Epidermal melanocyte (primary cell): ENCODE measurements at regions not wholly inside any gene's neighbourhood (a gene's known extent, or its start where the extent isn't known, plus 50 kb on each side); places are given as distances from the start of the nearest gene placed in this dataset.
A peak's percentile ranks its signal among the peaks of the same experiment; 100 is the strongest.

ENCODE experiments used
- DNase-seq: peaks from one replicate; pipeline ENCODE4 v3.0.0; 2011; ENCODE audit warnings: low spot score; ENCODE audit not compliant: insufficient read length

DNA sequence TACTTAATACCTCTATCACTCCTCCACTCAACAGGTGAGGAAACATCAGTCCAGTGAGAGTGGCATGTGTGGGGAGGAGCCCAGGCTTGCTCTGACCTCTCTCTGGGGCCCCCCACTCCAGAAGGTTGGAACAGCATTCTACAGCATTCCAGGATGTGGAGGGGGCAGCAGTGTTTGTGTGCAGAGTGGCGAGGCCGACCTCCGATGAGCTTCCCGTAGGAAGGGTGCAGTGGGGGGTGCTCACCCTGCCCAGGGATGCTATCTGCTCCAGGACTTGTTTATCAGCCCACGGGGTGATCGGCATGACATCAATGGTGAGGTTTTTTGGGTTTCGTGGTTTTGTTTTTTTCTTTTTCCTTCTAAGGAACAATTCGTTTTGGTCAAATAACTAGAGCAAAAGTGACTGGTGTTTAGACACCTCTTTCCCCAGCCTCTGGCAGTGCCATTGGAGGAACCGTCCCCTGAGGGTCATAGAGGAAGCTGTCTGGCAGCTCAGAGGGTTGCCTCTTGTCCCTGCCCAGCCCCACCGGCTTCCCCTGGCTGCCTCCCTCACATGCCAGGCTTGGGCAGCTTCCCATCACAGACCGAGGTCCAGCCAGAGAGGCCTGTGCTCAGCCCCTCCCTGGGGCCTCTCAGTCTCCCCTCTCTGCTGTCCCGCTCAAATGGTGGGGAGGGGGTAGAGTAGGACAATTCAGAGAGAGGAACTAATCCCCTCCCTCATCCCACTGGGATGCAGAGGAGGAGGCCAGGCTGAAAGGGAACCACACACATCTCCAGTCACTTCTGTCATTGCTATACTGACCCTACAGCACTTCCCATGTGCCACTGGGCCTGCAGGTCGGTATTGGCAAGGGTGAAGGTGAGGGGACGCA lies 96.5 kb downstream of the ZFP36L2 start:
- no peak for DNase-seq

DNA sequence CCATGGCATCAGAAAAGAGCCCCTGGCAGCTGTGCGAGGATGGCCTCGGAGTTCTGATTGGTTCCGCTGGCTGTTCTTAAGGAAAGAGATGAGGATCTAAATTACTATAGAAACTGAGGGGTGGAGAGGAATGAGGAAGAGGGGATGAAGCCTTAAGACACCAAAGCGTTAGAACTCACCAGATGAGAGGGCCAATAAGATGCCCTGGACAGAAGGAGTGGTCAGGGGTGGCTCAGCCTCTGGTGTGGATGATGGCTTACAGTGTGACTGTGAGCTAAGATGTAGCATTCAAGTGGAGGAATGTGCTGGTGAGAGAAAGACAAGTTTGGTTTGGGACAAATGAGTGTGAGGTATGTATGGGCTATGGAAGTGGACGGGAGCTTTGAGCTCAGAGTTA lies 97.8 kb downstream of the ZFP36L2 start:
- DNase-seq = no peak

DNA sequence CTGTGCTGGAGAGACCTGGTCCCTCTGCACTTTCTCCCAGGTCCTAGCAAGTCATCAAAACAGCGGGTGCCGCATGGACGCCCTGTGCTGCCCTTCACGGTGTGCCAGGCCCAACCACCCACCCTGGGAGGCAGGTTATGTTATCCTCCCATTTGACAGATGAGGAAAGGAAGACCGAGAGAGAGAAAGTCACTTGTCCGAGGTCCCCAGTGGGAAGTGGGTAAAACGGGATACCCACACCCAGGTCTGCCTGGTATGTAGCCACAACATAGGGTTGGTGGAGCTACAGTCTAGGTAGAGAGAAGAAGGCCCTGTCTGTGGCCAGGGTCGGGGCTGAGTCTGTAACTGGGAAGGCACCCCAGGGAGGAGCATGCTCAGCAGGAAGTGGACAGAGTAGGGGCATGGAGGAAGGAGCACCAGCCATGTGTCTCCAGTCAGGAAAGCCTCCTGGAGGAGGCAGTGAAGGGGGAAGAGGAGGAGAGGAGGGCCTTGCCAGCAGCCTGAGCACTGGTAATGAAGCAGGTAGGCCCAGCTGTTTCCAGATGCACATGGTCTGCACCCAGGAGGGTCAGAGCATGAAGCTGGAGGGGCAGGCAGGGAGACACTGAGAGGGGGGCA lies 98.4 kb downstream of the ZFP36L2 start:
- DNase-seq = no peak

DNA sequence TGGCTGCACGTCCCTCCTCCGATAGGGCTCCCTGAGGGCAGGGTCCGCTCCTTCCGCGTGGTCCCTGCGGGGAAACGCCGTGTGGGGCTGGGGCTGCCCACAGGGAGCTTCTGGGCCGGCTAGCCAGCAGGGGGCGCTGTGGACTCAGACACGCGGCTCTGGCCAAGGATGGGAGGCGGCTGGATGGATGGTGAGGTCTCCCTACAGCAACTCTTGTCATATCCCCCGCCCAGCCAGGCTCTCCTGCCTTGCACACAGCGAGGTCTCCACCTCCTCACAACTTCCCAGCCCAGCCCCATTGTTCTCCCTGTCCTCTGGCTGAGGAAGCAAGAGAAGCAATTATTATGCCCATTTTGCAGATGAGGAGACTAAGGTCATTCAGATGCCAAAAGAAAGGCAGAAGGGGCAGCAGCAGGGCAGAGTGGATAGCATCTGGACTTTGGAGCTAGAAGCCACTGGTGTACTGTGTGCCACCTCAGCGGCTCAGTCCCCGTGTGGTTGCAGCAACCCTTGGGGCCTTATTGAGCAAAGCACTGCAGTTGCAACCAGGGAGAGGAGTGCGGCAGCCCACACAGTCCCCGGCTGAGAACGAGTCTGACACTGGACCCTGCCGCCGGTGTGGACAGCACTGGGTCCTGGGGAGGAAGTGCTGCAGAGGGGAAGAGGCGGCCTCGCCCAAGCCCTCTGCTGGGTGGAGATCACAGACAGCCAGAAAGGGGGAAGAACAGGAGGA lies 99.0 kb downstream of the ZFP36L2 start:
- no peak for DNase-seq

DNA sequence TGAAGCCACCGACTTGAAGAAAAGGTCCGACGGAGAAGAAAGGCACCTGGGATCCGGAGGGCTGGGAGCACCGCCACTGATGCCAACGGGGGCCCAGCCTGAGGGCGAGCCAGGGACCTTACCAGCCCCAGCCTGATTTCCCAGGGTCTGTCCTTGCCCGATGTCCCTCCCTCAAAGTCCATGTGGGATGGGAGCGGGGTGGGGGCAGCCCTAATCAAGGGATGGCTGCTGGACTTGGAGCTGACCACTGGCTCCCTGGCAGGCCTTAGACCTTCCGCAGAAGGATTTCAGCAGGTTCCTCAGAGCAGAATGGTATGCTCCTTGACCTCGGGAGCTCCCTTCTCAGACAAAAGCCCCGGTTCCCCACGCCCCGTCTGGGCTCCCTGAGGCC lies 99.6 kb downstream of the ZFP36L2 start:
- no peak for DNase-seq

DNA sequence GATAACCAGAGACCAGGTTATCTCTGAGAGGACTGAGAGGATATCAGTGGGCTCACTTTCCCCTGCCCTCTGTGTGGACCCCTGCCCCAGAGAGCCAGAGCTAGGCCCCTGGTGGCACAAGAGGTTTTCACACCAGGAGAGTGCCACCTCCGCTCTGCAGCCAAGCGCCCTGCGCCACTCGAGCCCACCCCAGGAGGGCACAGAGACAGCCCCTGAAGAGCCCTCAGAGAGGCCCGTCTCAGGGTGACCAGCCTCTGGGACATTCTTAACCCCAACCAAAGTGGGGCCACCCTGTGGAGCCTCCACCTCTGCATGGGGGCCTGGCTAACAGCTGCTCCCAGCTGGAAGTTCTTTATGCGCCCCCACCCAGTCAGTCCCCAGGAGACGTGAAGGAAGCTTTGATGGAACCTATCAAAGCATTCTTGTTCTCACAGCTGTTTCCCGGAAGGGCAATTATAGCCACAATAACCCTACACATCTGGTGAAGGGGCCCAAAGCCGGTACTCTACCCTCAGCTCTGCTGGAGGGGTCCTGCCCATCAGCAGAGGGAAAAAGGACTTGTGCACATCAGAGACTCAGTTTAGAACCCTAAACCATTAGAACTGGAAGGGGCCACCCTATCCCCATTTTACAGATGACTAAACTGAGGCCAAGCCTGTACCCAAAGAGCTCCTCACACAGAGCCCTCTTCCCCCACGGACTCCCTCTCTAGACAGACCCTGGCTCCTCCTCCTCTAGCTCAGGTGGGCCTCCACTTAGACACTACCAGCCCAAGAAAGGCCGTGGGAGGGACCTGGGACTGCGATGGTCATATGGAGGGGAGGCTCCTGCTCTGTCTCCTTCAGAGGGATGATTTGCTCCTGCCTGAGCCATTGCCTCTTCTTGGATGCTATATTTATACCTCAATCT lies 101.1 kb downstream of the ZFP36L2 start:
- DNase-seq = no peak

DNA sequence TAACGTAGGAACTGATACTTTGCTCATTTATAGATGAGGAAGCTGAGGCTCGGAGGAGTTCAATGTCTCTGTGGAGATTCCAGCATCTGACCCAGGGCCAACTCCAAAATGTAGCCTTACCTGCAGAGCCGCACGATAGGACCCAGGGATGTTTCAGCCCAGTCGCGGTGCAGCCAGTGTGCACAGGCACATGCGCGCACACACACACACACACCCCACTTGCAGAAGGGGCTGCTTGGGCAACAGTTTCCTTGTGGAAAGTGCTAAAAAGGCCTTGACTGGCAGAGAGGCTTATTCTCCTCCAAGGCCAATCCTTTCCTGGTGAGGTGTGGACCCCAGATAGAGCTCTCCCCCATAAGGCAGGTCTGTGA lies 101.7 kb downstream of the ZFP36L2 start:
- no peak for DNase-seq

DNA sequence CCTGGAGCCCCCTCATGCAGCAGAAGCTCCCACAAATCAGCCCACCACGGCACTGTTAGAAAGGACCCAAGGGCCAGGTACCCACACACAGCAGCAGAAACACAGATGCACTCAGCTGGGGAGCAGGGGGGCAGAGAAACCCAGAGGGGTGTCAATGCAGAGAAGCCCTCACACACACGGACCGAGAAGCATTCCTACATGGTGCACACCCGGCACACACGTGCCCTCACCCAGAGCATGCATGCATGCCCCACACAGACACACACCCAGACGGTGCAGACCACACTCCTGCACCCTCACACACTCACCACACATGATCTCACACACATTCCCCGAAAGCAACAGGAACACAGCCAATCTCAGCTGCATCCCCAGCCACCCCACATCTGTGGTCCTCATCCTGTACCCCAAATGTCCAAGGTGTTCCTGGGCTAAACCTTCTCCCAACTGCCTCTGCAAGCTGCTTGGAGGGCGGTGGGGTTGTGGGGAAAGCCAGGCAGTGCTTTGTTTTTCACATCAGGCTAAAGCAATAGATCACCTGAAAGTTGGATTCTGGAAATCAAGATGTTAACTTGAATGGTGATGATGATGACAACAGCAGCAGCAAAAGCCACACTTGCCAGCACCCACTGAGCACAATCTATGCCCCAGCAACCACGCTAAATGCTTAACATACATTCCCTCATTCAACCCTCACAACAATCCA lies 102.3 kb downstream of the ZFP36L2 start:
- DNase-seq = no peak

DNA sequence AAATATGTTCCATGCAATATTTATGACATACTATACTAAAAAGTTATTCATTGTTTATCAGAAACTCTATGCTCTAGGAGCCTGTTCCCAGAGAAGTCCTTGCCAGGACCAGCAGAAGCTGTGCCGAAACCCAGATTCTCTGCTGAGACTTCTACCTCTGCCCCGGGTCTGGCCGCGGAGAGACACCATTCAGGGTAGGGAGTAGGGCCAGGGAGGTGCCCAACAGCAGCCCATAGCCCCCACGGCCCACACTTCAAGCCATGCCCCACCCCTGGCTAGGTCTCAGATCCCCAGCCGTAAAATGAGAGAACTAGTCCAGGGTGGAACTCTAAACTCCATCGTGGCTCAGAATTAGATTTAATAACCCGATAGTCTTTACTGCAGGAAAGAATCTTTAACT lies 102.9 kb downstream of the ZFP36L2 start:
- no peak for DNase-seq

DNA sequence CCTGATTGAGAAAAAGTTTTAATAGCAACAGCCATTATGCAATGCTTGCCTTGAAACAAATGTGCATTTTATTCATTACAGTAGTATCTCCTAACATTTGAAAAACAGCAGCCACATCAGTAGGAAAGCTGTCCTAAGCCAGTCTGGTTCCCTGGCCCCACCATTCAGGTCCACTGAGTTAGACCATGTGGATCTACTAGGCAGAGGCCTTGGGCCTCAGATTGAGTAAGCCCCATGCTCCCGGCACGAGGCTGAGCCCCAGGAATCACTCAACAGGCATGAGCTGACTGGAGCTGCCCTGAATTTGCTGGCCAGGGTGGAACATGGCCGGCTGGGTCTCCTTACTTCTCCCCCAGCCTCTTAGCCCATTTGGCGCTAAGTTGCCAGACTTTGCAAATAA lies 103.4 kb downstream of the ZFP36L2 start:
- no peak for DNase-seq

DNA sequence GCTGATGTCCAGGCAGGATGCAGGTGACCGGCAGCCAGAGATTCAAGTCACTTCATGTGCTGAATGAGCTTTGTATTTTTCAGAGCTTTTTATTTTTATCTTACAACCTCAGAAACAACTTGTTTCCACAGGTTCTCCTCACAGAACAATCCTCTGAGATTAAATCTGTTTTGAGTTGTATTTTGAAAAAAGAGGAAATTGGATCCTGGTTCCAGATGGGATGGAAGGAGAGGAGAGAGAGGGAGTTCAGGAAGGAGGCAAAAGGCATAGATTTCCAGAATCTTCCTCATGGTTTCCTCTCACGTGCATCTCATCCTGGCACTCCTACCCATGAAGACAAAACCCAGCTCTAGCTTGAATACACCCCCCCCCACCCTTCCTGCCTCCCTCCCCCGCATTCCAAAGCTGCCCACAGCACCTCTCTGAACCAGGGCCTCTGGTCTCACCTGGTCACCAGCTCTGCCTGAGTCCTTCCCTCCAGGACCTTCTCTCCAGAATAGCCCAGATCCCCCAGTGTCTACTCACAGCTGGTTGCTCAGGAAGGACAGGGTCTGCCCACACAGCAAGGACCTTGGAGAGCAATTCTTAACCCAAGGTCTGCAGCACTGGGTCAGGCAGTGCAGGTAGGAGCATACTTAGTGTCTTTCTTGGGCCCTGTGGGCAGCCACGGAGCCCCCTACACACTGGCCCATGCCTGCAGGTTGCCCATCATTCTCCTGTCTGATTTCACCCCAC lies 104.7 kb downstream of the ZFP36L2 start:
- no peak for DNase-seq

DNA sequence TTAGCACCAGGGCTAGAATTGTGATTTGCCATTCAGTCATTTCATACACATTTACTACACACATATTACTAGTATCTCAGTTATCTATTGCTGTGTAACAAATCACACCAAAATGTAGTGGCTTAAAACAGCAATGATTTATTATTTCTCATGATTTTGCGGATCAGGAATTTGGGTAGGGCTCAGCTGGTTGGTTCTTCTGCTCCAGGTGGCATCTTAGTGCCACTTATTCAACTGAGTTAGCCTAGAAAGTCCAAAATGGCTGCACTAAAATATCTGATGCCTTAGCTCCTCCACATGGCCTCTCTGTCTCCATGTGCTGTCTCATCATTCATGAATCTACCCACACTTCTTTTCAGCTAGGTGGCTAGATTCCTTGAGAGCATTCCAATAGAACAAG lies 107.1 kb downstream of the ZFP36L2 start:
- DNase-seq = no peak

DNA sequence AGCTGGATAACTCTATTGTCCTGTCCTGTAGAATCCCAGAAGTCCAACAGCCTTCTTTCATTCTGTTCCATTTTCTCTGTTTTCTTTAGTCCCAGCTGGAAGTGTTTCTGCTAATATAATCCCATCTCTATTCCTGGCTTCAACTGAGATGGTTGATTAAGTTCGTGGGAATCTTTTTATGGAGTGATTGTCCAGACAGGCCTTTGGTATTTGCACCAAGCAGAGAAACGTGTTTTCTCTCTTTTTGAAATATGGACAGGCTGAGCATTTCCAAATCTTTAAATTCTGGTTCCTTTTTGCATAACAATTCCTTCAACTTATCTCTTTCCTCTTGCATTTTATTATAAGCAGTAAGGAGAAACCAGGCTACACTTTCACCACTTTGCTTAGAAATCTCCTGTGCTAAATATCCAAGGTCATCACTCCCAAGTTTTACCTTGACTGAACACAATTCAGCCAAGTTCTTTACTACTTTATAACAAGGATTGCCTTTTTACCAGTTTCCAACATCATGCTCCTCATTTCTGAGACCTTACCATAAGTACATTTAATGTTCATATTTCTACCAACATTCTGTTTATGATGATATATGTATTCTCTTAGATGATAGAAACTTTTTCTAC lies 108.8 kb downstream of the ZFP36L2 start:
- DNase-seq = no peak

DNA sequence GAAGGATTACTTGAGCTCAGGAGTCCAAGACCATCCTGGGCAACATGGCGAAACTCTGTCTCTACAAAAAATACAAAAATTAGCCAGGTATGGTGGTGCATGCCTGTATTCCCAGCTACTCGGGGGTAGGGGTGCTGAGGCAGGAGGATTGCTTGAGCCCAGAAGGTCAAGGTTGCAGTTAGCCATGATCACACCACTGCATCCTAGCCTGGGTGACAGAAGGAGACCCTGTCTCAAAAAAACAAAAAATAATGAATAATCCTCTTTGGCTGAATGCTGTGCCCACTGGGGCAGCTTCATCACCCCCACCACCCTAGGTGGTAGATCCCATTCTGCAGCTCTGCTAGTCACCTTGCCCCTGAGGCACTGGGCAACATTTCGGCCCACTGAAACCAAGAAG lies 109.4 kb downstream of the ZFP36L2 start:
- no peak for DNase-seq

DNA sequence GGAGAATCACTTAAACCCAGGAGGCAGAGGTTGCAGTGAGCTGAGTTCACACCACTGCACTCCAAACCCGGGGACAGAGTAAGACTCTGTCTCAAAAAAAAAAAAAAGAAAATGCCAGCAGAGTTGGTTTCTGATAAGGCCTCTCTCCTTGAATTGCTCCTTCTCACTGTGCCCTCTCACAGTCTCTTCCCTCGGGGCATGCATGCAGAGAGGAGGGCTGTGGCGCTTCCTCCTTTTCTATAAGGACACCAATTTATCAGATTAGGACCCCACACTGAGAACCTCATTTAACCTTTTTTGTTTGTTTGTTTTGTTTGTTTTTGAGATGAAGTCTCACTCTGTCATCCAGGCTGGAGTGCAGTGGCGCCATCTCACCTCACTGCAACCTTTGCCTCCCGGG lies 110.5 kb downstream of the ZFP36L2 start:
- DNase-seq = no peak

DNA sequence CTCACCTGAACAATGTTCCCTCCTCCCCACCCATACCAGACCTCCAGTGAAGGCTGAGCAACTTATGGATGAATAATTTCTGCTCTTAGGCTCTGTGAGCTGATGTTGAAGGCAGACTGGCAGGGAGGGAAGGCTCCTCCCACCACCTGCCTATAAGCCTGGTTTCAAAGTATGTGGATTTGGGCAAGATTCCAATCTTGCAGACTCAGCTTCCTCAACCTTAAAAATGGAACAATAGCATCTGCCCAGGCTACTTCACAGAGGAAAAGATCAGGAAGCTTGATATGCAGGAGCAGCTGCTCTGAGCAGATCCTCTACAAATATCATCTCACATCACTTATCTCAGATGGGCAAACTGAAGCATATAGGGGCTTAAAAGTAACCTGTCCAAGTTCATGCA lies 112.2 kb downstream of the ZFP36L2 start:
- no peak for DNase-seq

DNA sequence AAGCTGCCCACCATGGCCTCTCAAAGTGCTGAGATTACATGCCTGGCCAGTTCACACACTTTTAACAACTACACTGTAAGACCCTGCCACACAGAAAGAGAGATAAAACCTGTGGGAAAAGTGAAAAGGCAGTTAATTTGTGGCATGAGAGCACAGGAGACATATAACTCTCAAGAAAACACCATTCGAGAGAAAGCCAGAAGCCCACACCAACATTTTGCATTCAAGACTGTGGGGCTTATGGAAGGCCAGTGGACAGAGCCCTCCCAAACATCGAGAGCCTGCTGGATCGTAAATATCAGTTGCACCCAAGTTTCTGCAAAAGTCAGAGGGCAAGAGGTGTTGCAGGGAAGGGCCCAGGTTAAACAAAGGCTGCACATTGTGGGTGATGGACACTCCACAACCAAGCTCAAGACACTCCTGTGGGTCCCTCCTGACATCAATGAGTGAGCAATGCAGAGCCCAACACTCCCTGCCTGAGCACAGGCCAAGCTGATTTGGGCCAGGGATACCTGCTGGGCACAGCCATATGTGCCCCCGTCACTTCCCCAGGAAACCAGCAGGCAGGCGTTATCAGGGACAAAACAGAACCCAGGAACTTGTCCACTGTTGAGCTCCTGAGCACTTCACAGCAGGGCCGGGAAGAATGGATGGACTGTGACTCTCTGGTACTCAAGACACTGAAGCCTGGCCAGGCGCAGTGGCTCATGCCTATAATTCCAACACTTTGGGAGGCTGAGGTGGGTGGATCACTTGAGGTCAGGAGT lies 114.4 kb downstream of the ZFP36L2 start:
- no peak for DNase-seq

DNA sequence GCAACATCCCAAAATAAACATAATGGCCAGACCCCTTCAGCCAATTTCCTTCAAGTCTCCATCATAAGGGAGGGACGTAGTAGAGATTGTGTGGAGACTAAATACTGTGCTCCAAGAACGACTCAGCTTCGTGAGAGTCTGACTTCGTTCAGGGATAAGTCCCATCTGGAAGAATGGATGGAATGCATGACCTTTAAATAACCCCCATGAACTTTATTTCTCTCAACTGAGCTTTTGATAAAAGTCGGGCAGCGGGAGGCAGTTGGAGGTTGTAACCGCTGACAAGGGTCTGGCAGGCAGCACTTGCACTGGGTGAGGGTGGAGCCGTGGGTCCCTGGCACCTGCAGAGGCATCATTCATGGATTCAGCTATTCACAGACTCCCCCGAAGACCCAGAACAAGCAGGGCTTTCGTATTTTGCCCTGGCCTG lies 115.9 kb downstream of the ZFP36L2 start:
- peak; percentile 65 for DNase-seq

DNA sequence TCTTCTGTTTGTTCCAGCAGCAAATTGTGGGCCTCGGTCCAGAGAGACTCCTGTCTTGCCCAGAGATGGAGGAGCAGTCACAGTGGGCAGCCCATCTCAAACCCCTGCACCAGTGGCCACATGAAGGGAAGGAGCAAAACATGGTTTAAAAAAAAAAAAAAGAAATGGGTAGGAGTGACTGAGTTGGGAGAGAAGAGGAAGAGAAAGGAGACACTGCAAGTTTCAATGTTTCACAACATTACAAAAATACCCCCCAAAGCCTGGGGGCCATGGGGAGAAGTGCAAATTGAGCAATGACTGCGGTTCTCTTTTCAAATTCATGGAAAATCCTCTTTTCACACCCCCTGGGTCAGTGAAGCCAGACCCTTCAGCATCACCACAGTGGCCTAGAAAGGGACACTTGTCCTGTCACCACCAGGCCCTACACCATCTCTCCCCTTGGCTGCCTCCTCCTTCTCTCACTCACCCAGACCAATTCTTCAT lies 117.1 kb downstream of the ZFP36L2 start:
- DNase-seq = no peak
